GM19372 (cell line): ENCODE measurements at regions not wholly inside any gene's neighbourhood (a gene's known extent, or its start where the extent isn't known, plus 50 kb on each side); places are given as distances from the start of the nearest gene placed in this dataset.
A peak's percentile ranks its signal among the peaks of the same experiment; 100 is the strongest.
"Not testable (repeated sequence)": the region's sequence is repeated elsewhere in the genome, so short reads cannot be mapped to it uniquely, and the experiment has no call there.

ENCODE experiments used
- ATAC-seq: cut with Tn5 transposase; IDR thresholded peaks from one replicate; pipeline ENCODE4 v1.9.1; 2021; ENCODE audit warnings: mild to moderate bottlenecking, low read depth, moderate library complexity; ENCODE audit not compliant: unreplicated experiment

DNA sequence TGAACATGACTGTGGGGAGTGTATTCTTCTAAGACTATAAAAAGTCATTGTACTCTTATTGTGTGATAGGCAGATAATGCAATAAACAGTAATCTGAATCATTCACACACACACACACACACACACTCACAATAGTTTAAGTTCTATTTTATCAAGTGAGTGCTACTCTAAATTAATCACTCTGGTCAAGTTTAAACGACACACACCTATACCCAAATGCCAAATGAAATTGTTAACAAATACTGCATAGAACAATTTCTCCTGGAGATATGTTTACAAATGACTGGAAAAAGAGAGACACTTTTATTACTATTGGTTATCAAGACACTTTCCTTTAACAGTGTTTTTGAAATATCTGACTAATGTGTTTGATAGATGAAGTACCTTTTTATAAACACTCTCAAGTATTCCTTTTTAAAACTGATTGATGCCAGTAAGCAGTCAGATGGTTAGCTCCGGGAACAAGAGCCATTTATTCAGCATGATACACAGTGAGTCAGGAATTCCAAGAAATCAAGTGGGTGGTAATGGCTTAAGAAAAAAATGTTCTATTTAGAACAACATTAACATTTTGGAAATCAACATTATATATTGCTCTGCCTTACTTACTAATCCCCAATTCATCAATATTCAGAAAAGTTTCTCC lies 521.6 kb upstream of the ST8SIA4 start:
- ATAC-seq, result no peak

DNA sequence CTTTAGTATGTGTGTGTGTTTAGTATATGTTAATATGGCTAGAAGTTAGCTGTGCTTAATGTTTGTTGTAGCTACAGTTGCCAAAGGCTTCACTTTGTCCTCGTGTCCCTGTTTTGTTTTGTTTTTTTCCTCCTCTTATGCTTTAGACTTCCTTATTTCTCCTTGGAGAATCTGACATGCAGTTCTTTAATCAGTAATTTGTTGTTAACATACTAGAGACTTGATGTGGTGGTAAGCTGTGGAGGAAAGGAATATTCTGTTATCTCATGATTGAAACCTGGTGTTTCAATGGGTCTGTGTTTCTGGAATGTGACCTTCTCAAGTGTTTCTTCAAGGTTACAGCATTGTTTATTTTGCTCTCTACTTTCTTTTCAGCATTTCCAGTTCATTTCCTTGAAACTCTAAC lies 515.6 kb upstream of the ST8SIA4 start:
- no peak for ATAC-seq

DNA sequence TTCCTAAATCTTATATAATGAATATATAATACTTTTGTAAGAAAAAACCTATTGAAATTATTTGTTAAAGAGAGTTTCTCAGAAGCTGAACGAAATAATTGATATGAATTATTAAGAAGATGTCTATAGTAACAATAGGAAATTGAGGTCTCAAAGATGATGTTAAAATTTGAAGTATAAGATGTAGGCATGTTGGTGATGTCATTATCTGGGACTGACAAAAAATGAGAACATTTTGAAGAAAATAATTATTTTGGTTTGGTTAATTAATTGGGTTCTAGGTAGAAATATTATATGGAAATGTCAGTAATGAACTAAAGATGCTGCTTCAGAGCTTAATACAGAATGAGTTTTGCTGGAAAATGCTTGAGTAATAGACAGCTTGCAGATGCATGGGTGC lies 501.4 kb upstream of the ST8SIA4 start:
- ATAC-seq, result no peak

DNA sequence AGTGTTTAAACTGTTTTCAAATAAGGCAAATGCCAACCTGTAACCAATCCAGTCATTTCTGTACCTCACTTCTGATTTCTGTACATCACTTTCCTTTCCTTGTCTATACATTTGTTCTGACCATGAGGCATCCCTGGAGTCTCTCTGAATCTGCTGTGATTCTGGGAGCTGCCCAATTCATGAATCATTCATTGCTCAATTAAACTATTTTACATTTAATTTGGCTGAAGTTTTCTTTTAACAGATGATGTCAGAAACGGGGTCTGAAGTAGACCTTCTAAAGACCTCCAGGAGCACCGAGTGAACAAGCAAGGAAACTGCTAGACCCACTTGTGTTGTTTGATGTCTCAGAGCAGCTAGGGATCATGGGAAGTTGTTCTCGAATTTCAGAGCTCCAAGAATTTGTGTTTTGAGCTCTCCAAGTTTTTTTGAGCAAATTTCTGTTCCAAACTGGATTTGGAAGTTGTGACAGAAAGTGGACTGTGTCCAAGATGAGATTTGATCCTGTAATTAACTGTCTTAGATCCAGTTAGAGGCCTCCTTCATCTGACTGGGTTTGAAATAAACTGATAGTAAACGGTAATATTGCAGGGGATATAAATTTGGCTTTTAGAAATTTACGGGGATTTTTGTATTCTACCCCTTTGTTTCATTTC lies 490.8 kb upstream of the ST8SIA4 start:
- no peak for ATAC-seq

DNA sequence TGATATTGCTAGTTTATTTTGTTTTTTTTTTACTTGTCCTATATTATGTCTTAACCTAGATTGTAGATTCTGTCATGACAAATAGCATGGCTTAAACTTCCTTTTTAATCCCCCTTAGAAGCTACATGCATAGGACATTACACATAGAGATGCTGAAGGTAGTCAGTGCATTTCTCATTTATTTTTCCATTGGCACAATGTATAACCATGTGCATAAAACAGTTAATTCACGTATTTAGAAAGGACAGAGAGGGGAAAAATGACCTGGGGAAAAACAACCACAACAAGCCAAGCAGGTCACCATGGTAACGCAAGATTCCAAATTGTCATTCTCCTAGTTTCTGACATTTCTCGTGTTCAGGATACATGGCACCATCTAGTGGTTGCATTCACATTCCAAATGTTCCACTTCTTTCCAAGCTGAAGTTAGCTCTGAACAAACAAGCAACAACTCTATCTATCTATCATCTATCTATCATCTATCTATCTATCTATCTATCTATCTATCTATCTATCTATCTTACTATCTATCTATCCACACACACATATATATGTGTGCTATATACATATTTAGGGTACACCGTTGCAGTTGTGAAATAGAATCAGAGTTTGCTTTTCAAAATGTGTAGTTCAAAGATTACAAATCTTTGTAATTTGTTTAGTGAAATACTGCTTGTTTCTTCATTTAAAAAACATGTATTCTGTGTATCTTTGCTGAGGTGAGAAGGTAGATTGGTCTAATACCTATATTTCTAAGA lies 487.2 kb upstream of the ST8SIA4 start:
- ATAC-seq, result peak; percentile 65

DNA sequence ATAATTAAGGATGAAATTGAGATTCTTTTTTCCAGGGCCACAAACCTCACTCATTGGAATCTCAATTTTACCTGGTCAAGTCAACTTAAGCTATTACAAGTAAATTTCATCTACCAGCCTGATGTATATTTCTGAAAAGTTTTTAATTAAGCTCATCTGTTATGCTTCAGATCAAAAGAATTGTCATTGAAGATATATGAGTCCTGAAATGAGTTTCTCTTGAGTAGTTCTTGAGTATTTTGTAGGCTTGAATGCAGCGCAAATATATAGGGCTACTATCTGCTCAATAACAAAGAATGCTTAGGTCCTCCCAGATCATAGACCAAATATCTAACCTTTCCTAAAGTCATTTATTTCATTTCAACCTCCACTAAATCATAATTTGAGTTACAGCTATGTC lies 482.2 kb upstream of the ST8SIA4 start:
- no peak for ATAC-seq

DNA sequence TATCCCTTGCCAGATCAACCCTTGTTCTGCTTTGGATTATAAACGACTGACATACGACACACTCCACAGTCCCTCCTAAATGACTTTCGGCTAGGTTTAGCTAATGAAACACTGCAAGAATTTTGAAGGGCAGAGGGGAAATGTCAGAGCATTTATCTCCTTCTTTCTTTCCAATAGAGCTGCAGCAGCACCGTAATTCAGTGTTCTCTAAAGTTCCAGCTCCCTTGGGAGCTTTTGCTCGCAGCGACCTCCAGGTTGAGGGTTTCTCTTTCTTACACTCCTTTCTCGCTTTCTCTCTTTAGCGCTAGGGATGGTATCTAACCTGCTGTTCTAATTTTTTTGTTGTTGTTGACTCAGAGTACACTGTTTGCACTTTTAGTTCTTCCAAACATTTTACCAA lies 467.1 kb upstream of the ST8SIA4 start:
- no peak for ATAC-seq

DNA sequence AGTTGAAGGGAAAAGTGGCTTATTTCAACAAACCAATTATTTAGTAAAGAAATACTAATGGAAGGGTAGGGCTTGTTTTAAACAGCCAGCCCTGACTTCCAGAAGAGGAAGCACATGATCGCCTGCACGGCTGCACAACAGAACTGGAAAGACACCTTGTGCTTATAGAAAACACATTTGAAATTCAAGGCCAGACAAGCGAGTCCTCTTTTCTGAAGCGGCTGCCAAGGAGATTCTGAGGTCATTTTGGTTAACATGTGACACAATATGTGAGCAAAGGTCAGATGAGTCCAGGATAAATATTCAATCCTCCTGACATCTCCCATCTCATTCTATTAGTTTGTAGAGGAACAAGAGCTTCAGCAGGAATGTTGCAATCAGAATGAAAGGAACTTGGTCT lies 461.4 kb upstream of the ST8SIA4 start:
- ATAC-seq, result no peak

DNA sequence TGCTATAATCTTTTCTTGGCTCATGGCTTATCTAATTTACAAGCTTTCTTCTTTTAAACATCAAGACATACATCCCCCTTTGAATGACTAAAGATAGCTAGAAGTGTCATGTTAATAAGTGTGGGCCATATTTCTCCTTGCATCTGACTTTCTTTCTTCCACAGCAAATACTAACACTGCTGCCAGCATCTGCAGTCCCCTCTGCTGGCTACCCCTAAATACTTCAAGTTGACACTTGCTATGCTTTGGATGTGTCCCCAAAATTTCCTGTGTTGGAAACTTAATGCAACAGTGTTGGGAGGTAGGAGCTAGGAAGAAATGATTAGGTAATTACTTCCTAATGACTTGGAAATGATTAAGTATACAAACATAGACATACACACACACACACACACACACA lies 459.0 kb upstream of the ST8SIA4 start:
- ATAC-seq, result no peak

DNA sequence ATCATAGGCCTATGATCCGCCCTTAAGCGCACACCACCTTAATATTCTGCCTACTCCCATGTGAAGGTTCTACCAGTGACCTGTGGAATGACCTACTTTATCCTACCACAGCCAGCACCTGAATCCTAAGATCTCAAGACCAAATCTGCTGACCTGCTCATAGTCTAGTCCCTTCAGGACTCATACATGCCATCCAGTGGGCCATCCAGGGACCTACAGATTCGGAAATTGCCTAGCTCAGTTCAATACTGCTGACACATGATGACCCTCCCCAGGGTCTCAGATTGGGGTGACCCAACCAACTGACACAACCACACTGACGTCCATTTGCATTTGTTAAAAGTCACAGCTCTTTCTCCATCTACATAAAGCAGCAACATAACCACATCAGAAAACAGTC lies 443.8 kb upstream of the ST8SIA4 start:
- ATAC-seq, result no peak

DNA sequence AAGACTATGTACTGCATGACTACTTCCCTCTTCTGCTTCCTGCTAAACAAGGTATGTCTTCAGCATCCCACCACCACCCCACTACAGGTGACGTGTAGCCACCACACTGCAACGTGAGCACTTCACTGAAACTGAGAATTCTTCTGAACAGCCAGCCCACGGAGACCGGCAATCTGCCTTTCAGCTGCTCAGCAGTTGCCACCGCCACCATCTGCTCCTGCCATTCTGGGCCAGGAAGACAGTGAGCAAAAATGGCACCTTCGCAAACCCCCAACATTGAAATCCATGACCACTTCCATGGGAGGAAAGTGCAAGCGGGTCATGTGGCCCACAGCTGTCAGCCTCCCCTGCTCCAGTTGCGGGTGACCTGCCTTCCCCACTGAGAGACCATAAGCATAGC lies 443.4 kb upstream of the ST8SIA4 start:
- ATAC-seq, result no peak

DNA sequence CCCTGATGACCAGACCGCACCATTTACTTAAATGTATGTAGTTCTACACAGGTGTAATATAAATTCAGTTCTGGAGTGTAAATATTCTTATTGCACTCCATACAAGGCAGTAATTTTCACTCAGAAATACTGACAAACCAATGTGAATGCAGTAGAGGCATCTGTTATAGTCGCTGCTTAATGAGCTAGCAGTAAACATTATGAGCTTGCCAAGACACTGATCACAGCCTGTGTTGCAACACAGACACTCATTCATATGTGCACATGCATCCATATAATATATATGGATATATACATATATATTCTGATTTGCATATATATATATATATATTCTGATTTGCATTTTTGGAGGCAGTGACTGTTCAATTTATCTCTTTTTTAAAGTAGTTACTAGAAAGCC lies 435.1 kb upstream of the ST8SIA4 start:
- no peak for ATAC-seq

DNA sequence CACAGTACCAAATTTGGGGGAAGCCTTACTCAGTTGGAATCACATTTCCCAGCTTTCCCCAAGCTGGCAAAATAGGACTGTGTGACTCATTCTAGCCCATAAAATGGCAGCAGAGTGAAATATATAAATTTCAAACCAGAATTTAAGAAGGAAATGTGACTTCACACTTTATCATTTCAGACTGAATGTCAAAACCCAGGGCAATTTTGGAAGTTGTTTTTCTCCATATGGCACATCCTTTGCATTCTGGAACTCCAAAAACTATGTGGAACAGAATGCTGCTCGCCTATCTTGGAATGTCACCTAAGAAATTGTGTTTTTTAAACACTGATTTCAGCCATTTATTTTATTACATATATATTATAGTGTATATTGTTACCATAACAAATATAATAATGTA lies 424.7 kb upstream of the ST8SIA4 start:
- ATAC-seq, result no peak

DNA sequence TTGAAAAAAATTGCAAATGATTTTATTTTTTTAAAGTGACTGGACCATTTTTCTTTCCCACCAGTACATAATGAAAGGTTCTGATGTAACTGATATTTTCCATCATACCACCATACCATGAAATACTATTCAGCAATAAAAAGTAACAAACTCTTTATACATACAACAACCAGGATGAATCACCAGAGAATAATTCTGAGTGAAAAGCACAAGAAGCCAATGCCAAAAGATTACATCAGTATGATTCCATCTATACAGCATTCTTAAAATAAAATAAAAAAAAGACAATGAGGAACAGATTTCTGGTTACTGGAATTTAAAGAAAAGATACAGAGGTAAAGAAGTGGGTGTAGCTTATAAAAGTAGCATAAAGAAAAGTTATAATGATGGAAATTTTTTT lies 423.7 kb upstream of the ST8SIA4 start:
- no peak for ATAC-seq

DNA sequence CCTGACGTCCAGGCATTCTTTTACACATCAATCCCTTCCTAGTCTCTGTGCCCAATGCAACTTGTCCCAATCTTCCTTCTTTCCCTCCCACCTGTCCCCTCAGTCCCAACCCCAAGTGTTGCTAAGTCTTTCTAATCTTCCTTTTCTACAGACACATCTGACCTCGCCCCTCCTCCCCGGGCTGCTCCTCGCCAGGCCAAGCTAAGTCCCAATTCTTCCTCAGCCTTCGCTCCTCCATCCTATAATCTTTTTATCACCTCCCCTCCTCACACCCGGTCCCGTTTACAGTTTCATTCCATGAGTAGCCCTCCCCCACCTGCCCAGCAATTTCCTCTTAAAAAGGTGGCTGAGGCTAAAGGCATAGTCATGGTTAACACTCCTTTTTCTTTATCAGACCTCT lies 413.3 kb upstream of the ST8SIA4 start:
- not testable (repeated sequence) for ATAC-seq

DNA sequence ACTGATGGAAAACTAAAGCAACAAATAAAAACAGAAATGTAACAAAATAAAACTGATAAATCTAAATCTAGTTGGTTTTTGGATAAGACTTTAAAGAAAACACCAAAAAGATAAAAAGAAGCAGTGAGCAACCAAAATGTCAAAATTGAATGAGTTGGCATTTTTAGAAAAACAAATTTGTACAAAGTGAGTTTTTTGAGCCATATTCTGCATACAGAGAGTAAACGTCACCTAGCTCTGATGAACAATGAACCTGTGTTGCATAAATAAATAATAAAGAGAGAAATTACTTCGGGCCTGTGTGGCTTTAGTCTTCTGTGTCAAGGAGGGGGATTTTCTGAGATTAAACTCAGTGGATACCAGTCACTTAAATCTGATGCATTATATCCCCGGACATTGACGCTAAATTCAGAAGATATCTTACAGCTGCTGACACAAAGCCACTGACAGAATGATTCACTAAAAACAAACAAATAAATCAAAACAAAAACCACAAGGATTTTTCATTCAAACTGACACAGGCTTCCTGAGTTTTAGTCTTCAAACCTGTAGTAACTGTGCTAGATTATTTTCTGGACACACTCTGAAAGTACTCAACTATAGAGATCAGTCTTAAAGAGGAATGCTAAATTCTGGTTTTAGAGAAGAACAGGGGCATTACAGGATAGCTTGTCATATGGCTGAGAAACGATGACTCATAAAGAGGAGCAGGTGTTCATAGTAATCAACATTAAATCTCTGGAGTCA lies 403.5 kb upstream of the ST8SIA4 start:
- no peak for ATAC-seq

DNA sequence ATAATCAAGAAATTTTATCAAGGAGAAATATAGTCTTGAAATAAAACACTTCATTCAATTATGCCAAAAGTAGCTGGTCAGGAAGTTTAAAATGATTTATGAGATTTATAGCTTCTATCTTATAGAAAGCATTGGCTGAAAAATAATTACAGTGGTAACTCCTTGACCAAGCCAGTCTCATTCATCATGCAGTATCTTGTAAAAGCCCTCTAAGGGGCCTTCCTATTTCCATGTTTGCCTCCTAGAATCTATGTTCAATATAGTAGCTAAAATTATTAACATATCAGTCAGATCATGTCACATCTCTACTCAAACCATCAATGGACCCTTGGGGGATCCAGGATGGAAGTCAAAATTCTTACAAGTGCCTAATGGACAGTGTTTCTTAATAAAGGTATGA lies 393.4 kb upstream of the ST8SIA4 start:
- ATAC-seq, result no peak

DNA sequence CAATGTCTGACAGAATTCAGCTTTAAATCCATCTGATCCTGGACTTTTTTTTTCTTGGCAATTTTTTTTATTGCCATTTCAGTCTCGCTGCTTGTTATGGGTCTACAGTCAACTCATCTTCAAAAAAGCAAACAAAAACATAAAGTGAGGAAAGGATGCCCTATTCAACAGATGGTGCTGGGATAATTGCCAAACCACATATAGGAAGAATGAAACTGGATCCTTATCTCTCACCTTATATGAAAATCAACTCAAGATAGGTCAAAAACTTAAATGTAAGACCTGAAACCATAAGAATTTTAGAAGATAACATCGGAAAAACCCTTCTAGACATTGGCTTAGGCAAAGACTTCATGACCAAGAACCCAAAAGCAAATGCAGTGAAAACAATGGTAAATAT lies 389.1 kb upstream of the ST8SIA4 start:
- no peak for ATAC-seq

DNA sequence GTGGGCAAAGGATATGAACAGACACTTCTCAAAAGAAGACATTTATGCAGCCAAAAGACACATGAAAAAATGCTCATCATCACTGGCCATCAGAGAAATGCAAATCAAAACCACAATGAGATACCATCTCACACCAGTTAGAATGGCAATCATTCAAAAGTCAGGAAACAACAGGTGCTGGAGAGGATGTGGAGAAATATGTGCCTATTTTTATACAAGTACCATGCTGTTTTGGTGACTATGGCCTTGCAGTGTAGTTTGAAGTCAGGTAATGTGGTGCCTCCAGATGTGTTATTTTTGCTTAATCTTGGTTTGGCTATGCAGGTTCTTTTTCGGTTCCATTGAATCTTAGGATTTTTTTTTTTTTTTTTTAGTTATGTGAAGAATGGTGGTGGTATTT lies 387.7 kb upstream of the ST8SIA4 start:
- ATAC-seq, result not testable (repeated sequence)

DNA sequence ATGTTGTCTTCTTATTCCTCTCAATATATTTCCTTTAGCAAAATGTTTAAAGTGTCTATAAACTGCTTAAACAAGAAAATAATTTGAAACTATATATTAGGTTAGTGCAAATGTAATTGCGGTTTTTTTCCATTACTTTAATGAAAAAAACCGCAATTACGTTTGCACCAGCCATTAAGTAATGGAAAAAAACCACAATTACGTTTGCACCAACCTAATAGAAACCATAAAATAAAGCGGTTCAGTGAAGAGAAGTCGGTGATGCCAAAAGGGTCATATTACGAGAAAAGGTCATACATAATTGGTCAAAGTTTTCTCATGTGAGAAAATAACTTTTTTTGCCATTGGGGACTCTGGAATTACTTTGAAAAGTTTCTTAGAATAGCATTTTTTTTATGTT lies 385.6 kb upstream of the ST8SIA4 start:
- no peak for ATAC-seq

DNA sequence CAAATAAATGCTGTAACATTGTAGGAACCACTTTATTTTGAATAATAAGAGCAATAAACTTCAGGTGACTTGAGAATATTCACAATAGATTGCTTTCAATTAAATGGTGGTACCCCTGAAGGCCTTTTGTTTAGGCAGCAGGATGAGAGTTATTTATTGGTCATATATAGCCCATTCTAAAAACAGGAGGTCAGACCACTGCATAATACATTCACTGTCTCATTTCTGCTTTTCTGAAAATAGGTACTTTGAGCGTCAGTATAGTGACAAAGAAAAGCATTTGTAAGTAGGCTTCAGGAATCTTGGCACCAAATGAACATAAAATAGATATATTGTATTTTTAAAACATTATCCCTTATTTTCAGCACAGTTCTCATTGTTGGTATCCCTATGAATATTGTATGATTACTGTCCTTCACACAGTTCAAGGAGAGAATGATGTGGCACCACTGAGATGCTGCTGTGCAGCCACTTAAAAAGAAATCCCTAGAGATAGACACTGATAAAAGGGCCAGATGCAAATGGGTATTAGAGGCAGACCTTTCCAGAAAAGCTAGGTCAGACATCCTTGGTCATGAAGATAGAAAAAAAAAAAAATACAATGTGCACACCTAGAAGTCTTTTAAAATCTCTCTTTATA lies 381.8 kb upstream of the ST8SIA4 start:
- no peak for ATAC-seq
